ENCODE measurements at regions not wholly inside any gene's neighbourhood (a gene's known extent, or its start where the extent isn't known, plus 50 kb on each side); places are given as distances from the start of the nearest gene placed in this dataset.
"Not testable (repeated sequence)": the region's sequence is repeated elsewhere in the genome, so short reads cannot be mapped to it uniquely, and the experiment has no call there.

DNA sequence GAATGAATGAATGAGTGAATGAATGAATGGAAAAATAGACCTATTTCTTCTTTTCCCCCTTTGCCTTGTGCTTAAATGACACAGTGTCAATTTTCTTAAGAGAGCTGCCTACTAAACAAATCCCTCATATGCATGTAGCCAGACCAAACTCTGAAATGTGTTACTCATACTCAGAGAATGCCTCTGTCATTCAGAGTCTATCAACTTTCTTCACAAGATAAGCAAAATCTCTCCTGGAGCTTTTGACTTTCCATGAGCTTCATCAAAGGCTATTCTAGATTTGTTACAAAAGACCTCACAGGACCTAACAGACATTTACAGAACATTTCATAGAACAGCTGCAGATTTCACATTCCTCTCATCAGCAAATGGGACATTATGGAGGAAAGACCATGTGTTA, 275.7 kb upstream of the MSX2 start:
- POLR2A ChIA-PET = no interaction called here
- no peak for DNase-seq
- Mint-ChIP-seq H3K4me3 (no peak overlapping the region), H3K36me3 (no peaks in the 10 kb centered on the region), H3K27ac (no peak overlapping the region), H3K27me3 (peaks cover 4% of the 10 kb centered on the region), H3K4me1 (no peaks in the 10 kb centered on the region), H3K9me3 (peaks cover 3% of the 10 kb centered on the region)
- ATAC-seq (ENCODE audit: low read depth) = no peak

DNA sequence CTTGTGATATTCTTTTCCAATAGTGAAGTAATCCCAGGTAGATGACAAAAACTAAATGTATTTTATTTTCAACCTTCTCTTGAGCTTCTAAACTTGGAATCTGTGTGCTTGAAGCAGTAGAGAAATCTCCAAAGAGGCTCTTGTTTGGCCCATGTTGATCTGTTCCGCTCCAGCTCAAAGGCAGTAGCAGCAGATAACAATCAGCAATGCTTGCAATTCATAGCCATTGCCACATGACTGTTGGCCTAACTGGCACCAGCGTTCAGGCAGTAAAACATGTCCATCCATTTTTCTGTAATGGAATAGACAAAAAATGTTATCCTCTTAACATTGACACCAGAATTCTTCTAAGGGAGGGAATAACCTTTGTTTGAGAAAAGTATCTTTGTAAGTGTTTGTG, 270.7 kb upstream of the MSX2 start:
- Mint-ChIP-seq H3K4me3 (peak overlapping the region; percentile 31), H3K4me1 (peaks cover 12% of the 10 kb centered on the region), H3K27ac (no peak overlapping the region), H3K9me3 (peaks cover 3% of the 10 kb centered on the region), H3K36me3 (no peaks in the 10 kb centered on the region), H3K27me3 (peaks cover 2% of the 10 kb centered on the region)
- no peak for ATAC-seq (ENCODE audit: low read depth)
- POLR2A ChIA-PET = no interaction called here
- DNase-seq = no peak

DNA sequence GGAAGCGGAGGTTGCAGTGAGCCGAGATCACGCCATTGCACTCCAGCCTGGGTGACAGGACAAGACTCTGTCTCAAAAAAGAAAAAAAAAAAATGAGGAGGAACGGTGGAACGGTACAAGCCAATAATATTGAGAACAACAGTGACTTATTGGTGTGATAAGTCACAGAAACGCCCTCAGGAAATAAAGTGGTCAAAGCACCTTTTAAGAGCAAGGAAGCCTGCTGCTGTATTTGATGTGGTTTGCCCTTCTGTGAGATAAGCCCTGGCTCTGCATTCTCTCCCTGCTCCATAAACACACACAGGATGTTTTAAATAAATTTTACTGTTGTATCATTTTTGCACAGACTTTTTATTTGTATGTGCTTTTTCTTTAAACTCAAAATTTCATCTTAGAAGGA, 269.9 kb upstream of the MSX2 start:
- DNase-seq (no peak), ATAC-seq (ENCODE audit: low read depth) (peak; percentile 84)
- Mint-ChIP-seq H3K4me3 (peak overlapping the region; percentile 9), H3K36me3 (no peaks in the 10 kb centered on the region), H3K27ac (peak overlapping the region; percentile 33), H3K4me1 (peaks cover 12% of the 10 kb centered on the region), H3K27me3 (peaks cover 2% of the 10 kb centered on the region), H3K9me3 (peaks cover 2% of the 10 kb centered on the region)
- POLR2A ChIA-PET = no interaction called here

DNA sequence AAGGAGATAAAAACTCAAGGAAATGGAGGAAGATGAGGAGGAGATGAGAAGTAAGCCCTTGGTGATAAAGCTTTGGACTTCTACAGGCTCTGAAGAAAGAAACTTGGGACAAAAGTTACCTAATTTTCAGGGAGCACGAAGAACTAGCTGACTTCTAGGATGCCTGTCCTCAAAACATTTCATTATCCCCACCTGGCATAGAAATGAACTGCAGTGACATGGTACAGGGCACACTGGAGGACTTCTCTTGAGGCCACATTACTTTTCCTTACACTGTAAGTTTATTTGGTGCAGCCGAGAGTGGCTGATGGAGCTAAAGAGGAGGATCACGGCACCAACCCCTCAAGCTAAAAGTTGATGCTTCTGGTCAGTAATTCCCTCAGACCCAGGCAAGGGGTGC, 269.5 kb upstream of the MSX2 start:
- ATAC-seq (ENCODE audit: low read depth) = no peak
- peaks cover 12% of the 10 kb centered on the region for H3K4me1 Mint-ChIP-seq
- no peaks in the 10 kb centered on the region for H3K36me3 Mint-ChIP-seq
- no peak overlapping the region for H3K27ac Mint-ChIP-seq
- peaks cover 2% of the 10 kb centered on the region for H3K9me3 Mint-ChIP-seq
- H3K4me3 Mint-ChIP-seq = peak overlapping the region; percentile 9
- H3K27me3 Mint-ChIP-seq = peaks cover 2% of the 10 kb centered on the region
- no peak for DNase-seq
- POLR2A ChIA-PET = no interaction called here

DNA sequence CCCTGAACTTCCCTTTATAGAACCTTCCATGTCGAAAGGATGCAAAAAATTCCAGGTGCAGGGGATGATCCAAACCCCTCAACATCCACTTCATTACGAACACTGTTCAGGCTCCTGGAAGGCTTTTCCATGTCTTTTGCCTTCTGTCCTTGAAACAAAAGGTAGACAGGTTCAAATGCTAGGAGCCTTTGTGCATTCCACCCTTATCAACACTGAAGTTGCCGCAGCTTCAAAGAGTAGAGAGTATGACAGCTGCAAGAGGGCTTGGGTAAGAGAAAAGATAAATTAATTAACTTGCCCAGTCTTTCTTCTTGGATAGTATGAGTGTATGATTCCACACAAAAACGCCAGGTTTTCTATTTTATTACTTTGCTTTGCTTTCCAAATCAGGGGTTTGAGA, 269.1 kb upstream of the MSX2 start:
- POLR2A ChIA-PET = no interaction called here
- no peaks in the 10 kb centered on the region for H3K27me3 Mint-ChIP-seq
- peaks cover 2% of the 10 kb centered on the region for H3K9me3 Mint-ChIP-seq
- no peak overlapping the region for H3K27ac Mint-ChIP-seq
- H3K4me3 Mint-ChIP-seq = no peak overlapping the region
- DNase-seq (no peak), ATAC-seq (ENCODE audit: low read depth) (no peak)
- H3K4me1 Mint-ChIP-seq = peaks cover 12% of the 10 kb centered on the region
- H3K36me3 Mint-ChIP-seq = no peaks in the 10 kb centered on the region

DNA sequence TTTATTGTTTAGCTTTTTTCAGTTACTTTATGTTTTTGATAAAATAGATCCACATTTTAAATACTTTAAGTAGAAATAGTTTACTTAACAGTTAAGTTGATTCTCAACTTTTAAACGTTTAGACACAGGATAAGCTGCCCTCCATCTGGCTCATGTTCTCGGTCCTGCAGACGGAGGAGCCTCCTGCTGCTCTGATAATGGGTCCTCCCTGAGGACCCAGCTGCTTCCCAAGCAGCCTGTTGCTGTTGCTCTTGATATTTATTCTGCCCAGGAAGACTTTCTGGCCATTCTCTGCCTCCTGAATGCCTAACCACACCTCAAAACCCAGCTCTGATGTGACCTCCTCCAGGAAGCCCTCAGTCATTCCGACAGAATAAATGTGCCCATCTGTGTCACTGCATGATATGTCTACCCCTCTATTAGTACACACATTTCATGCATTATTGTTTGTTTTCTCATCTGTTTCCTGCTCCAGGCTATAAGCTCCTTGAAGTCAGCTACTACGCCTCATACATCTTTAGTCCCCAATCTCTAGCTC, 267.2 kb upstream of the MSX2 start:
- Mint-ChIP-seq H3K4me1 (peaks cover 12% of the 10 kb centered on the region), H3K27ac (no peak overlapping the region)

DNA sequence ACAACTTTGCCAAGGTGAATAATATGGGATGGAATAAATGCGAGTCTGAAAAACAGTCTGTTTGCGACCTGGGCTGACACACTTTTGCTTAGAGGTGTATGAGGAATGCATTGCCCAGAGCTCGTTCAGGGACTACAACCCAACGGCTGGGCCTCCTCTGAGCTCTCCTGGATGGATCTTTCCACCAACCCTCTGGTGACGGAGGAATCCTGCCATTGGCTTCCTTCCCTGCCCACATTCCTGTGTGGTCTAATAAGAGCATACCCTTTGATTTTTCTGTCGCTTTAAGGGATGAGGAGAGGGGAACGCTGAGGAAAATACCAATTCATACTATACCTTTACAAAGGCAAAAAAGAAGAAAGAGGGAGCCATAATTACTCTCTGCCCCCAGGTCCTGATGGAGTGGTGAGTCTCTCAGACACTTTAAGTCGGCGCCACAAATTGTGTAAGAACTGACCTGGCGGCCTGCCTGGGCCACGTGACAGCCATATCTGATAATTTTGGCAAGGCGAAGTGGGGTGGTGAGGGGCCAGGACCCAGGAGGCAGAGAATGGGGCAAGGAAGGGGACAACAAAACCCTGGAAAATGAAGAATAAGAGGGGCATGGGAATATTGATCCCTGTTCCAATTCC, 265.2 kb upstream of the MSX2 start:
- peaks cover 5% of the 10 kb centered on the region for H3K27me3 Mint-ChIP-seq
- POLR2A ChIA-PET = no interaction called here
- H3K36me3 Mint-ChIP-seq = no peaks in the 10 kb centered on the region
- no peak overlapping the region for H3K4me3 Mint-ChIP-seq
- DNase-seq (no peak), ATAC-seq (ENCODE audit: low read depth) (no peak)
- no peak overlapping the region for H3K27ac Mint-ChIP-seq
- no peaks in the 10 kb centered on the region for H3K9me3 Mint-ChIP-seq
- peaks cover 9% of the 10 kb centered on the region for H3K4me1 Mint-ChIP-seq

More for the DNA sequence above, 267.2 kb upstream of the MSX2 start:
- Mint-ChIP-seq H3K36me3 (no peaks in the 10 kb centered on the region), H3K9me3 (peaks cover 2% of the 10 kb centered on the region), H3K4me3 (no peak overlapping the region), H3K27me3 (peaks cover 5% of the 10 kb centered on the region)
- no peak for ATAC-seq (ENCODE audit: low read depth)
- DNase-seq = no peak
- POLR2A ChIA-PET = no interaction called here

DNA sequence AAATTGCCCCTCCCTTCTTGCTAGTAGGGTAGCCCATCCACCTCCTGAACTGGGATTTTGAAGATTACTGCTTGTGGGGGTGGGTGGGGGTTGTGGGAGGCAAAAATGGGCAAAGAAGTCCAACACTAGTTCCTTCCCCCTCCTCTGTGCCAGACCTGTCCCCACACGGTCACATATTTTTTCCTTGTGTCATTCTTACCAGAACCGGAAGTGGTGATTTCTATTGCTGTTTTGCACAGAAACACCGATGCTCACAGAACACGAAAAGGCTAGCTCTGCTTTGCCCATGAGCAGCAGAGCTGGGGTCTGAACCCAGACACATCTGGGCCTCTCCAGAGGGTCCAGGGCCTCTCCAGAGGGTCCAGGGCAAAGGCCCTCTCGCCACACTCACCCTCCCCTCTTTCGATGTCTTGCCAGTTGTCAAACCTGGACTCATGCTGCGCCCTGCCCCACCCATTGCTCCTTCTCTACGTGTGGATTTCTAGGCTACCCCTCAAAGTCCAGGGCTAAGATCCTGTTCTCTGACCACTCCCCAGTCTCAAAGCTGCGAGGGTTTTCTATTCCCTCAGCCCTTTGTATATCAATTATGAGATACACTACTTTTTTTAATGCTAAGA, 264.4 kb upstream of the MSX2 start:
- no peak for DNase-seq
- POLR2A ChIA-PET = no interaction called here
- Mint-ChIP-seq H3K9me3 (no peaks in the 10 kb centered on the region), H3K4me1 (peaks cover 2% of the 10 kb centered on the region), H3K27me3 (peaks cover 5% of the 10 kb centered on the region), H3K36me3 (no peaks in the 10 kb centered on the region), H3K27ac (no peak overlapping the region), H3K4me3 (no peak overlapping the region)
- peak; percentile 26 for ATAC-seq (ENCODE audit: low read depth)

DNA sequence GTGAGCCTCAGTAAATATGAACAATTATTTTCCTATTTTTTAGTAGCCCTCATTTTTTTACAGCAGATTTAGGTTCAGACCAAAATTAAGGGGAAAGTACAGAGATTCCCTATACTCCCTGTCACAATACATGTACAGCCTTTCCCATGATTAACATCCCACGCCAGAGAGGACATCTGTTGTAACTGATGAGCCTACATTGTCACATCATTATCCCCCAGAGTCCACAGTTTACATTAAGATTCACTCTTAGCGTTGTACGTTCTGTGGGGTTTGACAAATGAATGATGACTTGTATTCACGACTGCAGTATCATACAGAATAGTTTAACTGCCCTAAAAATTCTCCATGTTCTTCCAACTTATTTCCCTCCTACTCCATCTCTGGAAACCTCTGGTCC, 262.3 kb upstream of the MSX2 start:
- Mint-ChIP-seq H3K4me3 (no peak overlapping the region), H3K4me1 (no peaks in the 10 kb centered on the region), H3K36me3 (no peaks in the 10 kb centered on the region), H3K27me3 (peaks cover 5% of the 10 kb centered on the region), H3K9me3 (peaks cover 5% of the 10 kb centered on the region), H3K27ac (no peak overlapping the region)
- ATAC-seq (ENCODE audit: low read depth) = no peak
- DNase-seq = no peak
- POLR2A ChIA-PET = no interaction called here

DNA sequence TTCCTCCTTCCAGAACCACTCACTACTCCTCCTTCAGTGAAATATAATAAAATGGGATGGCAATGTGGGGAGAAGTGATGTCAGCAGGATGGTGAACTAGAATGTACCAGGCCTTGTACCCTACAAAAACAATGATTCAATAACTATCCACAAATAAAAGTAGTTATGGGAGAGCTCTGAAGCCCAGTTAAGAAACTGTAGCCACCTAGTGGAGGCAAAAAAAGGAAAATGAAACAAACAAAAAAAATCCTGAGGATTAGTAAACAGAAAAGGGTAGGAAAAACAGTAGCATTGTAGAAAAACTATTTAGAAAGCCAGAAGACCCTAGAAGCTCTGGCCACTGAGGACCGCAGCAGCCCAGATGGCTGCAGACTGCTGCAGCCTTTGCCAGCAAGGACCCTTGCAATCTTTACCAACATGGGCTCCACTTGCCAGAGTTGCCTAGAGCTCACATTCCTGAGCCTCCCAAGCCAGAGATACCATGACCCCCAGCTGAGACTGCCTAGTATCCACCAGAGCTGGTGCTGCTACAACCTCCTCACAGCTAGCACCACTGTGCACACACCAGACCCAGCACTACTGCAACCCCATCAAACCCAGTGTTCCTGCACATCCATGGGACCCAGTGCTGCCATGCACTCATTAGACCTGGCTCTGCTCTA, 259.7 kb upstream of the MSX2 start:
- Mint-ChIP-seq H3K36me3 (no peaks in the 10 kb centered on the region), H3K9me3 (peaks cover 5% of the 10 kb centered on the region), H3K27ac (no peak overlapping the region), H3K4me3 (no peak overlapping the region), H3K27me3 (peaks cover 5% of the 10 kb centered on the region), H3K4me1 (no peaks in the 10 kb centered on the region)
- DNase-seq = no peak
- ATAC-seq (ENCODE audit: low read depth) = no peak
- POLR2A ChIA-PET = no interaction called here

DNA sequence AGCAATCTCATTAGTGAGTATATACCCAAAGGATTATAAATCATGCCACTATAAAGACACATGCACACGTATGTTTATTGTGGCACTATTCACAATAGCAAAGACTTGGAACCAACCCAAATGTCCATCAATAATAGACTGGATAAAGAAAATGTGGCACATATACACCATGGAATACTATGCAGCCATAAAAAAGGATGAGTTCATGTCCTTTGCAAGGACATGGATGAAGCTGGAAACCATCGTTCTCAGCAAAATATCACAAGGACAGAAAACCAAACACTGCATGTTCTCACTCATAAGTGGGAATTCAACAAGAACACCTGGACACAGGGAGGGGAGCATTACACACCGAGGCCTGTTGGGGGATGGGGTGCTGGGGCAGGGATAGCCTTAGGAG, 252.9 kb upstream of the MSX2 start:
- DNase-seq; H3K9me3 Mint-ChIP-seq; ATAC-seq (ENCODE audit: low read depth); H3K27me3 Mint-ChIP-seq; H3K36me3 Mint-ChIP-seq; H3K27ac Mint-ChIP-seq; POLR2A ChIA-PET; H3K4me1 Mint-ChIP-seq; H3K4me3 Mint-ChIP-seq: not testable (repeated sequence)

DNA sequence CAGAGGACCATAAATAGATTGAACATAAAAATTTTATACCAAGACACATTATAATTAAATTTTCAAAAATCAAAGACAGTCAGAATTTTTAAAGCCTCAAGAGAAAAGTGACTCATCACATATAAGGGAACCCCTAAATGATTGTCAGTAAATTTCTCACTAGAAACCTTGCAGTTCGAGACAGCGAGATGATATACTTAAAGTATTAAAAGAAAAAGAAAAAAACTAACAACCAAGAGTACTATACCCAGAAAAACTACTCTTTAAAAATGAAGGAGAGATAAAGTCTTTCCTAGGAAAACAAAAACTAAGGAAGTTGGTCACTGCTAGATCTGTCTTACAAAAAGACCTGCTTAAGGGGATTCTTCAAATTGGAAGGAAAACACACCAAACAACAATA, 251.4 kb upstream of the MSX2 start:
- H3K27ac Mint-ChIP-seq = no peak overlapping the region
- POLR2A ChIA-PET = no interaction called here
- no peak for ATAC-seq (ENCODE audit: low read depth)
- no peak for DNase-seq
- no peaks in the 10 kb centered on the region for H3K4me1 Mint-ChIP-seq
- no peaks in the 10 kb centered on the region for H3K36me3 Mint-ChIP-seq
- no peaks in the 10 kb centered on the region for H3K27me3 Mint-ChIP-seq
- peaks cover 2% of the 10 kb centered on the region for H3K9me3 Mint-ChIP-seq
- H3K4me3 Mint-ChIP-seq = no peak overlapping the region

DNA sequence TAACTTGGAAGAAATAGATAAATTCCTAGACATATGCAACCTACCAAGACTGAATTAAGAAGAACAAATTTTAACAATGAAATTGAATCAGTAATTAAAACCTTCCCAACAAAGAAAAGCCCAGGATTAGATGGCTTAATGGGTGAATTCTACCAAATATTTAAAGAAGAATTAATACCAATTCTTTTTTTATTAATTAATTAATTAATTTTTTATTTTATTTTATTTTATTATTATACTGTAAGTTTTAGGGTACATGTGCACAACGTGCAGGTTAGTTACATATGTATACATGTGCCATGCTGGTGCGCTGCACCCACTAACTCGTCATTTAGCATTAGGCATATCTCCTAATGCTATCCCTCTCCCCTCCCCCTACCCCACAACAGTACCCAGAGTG, 248.4 kb upstream of the MSX2 start:
- not testable (repeated sequence) for DNase-seq, H3K36me3 Mint-ChIP-seq, H3K27me3 Mint-ChIP-seq

DNA sequence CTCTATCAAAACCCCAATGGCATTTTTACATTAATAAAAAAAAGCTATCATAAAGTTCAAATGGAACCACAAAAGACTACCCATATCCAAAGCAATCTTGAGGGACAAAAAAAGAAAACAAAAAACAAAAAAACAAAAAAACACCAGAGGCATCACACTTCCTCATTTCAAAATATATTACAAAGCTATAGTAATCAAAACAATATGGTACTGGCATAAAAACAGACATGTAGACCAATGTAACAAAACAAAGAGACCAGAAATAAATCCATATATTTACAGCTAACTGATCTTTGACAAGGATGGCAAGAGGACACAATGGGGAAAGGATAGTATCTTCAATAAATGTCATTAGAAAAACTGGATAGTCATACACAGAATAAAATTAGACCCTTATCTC, 245.1 kb upstream of the MSX2 start:
- H3K9me3 Mint-ChIP-seq = peaks cover 4% of the 10 kb centered on the region
- H3K27me3 Mint-ChIP-seq = peaks cover 5% of the 10 kb centered on the region
- ATAC-seq (ENCODE audit: low read depth) = no peak
- no peaks in the 10 kb centered on the region for H3K36me3 Mint-ChIP-seq
- POLR2A ChIA-PET = no interaction called here
- H3K4me3 Mint-ChIP-seq = no peak overlapping the region
- DNase-seq = no peak
- H3K27ac Mint-ChIP-seq = no peak overlapping the region
- no peaks in the 10 kb centered on the region for H3K4me1 Mint-ChIP-seq

More for the DNA sequence above, 248.4 kb upstream of the MSX2 start:
- POLR2A ChIA-PET; H3K4me3 Mint-ChIP-seq; ATAC-seq (ENCODE audit: low read depth); H3K27ac Mint-ChIP-seq; H3K4me1 Mint-ChIP-seq; H3K9me3 Mint-ChIP-seq: not testable (repeated sequence)

Data from activated naive CD8-positive, alpha-beta T cell treated with anti-CD3 and anti-CD28 coated beads, Interleukin-2, amount 10 ng/mL, durations not matched to agents 7 days and 5 days (primary cell).